DND-41 (cell line): ENCODE measurements at regions not wholly inside any gene's neighbourhood (a gene's known extent, or its start where the extent isn't known, plus 50 kb on each side); places are given as distances from the start of the nearest gene placed in this dataset.

ENCODE experiments used
- ATAC-seq: fragments of 200-7000 bp; cut with Tn5 transposase; 3 replicates; pipeline ENCODE4 v1.9.1; 2021; ENCODE audit warnings: low read depth; ENCODE audit not compliant: insufficient read depth
- DNase-seq: peaks from one replicate; pipeline ENCODE4 v3.0.0-alpha.2; 2020
- H2AFZ ChIP-seq: 2 replicates; pipeline ENCODE4 v1.6.0; 2012; ENCODE audit warnings: low read depth, low read length
- H3K27ac ChIP-seq: 2 replicates; pipeline ENCODE4 v1.5.1; 2012; ENCODE audit warnings: low read length, inconsistent platforms
- H3K27me3 ChIP-seq: fragments of 200-600 bp; sonication (generic); 2 replicates; pipeline ENCODE4 v1.6.0; 2012; ENCODE audit warnings: low read length, mild to moderate bottlenecking, inconsistent platforms; ENCODE audit not compliant: insufficient read depth, poor library complexity
- H3K36me3 ChIP-seq: 2 replicates; pipeline ENCODE4 v1.5.1; 2012; ENCODE audit warnings: low read length, inconsistent platforms; ENCODE audit not compliant: insufficient read depth
- H3K4me1 ChIP-seq: 2 replicates; pipeline ENCODE4 v1.5.1; 2012; ENCODE audit warnings: mild to moderate bottlenecking, low read length; ENCODE audit not compliant: insufficient read depth
- H3K4me2 ChIP-seq: 2 replicates; pipeline ENCODE4 v1.6.0; 2012; ENCODE audit warnings: mild to moderate bottlenecking, moderate library complexity, low read length, inconsistent platforms; ENCODE audit not compliant: insufficient read depth
- H3K4me3 ChIP-seq, 2 experiments: fragments of 200-600 bp in 1 of 2; shearing (Covaris generic) in 1 of 2; 2 replicates each; pipeline ENCODE4 v1.5.1; 2012 to 2016; ENCODE audit warnings: inconsistent platforms in 2 of 2, low read length in 2 of 2, mild to moderate bottlenecking in 2 of 2, low read depth in 1 of 2, moderate library complexity in 1 of 2
- H3K79me2 ChIP-seq: 2 replicates; pipeline ENCODE4 v1.6.0; 2012; ENCODE audit warnings: low read length, inconsistent platforms; ENCODE audit not compliant: insufficient read depth
- H3K9ac ChIP-seq: 2 replicates; pipeline ENCODE4 v1.6.0; 2012; ENCODE audit warnings: low read depth, mild to moderate bottlenecking, inconsistent platforms, low read length, moderate library complexity
- H3K9me3 ChIP-seq: 2 replicates; pipeline ENCODE4 v1.5.1; 2012; ENCODE audit warnings: low read length, moderate library complexity, mild to moderate bottlenecking, inconsistent platforms; ENCODE audit not compliant: insufficient read depth, severe bottlenecking
- H4K20me1 ChIP-seq: 2 replicates; pipeline ENCODE4 v1.6.0; 2012; ENCODE audit warnings: low read length; ENCODE audit not compliant: insufficient read depth
- EZH2 ChIP-seq: IDR thresholded peaks from 3 replicates; pipeline ENCODE4 v1.6.1; 2012; ENCODE audit warnings: borderline replicate concordance, low read depth, mild to moderate bottlenecking, moderate library complexity, low read length, inconsistent platforms; ENCODE audit not compliant: severe bottlenecking
- TF ChIP-seq, protein P1 (sequence below): IDR thresholded peaks from 2 replicates; pipeline ENCODE4 v1.5.1; 2012; ENCODE audit warnings: borderline replicate concordance, low read length, moderate library complexity, mild to moderate bottlenecking; ENCODE audit not compliant: poor library complexity, severe bottlenecking; ENCODE audit errors: extremely low read depth

DNA sequence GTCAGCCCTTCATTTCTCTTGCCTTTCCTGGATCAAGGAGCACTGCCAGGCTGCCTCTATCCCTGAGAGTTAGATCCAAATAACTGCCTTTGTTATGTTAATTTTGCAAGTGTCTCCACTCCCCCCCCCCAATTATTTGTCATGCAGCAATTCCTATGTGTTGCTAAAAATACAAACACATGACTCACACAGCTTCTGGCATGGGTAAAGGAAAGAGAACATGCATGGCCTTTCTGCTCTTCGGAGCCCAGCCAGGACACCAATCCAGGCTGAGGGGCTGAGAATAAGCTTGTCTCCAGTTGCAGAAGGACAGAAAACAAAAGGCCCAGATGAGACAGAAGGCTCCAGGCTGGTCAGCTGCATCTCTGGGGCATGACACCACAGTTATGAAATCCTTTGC is 148.0 kb upstream of the TNRC6C start:
- TF ChIP-seq, protein P1, sequence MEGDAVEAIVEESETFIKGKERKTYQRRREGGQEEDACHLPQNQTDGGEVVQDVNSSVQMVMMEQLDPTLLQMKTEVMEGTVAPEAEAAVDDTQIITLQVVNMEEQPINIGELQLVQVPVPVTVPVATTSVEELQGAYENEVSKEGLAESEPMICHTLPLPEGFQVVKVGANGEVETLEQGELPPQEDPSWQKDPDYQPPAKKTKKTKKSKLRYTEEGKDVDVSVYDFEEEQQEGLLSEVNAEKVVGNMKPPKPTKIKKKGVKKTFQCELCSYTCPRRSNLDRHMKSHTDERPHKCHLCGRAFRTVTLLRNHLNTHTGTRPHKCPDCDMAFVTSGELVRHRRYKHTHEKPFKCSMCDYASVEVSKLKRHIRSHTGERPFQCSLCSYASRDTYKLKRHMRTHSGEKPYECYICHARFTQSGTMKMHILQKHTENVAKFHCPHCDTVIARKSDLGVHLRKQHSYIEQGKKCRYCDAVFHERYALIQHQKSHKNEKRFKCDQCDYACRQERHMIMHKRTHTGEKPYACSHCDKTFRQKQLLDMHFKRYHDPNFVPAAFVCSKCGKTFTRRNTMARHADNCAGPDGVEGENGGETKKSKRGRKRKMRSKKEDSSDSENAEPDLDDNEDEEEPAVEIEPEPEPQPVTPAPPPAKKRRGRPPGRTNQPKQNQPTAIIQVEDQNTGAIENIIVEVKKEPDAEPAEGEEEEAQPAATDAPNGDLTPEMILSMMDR = no peak
- no peak for TF ChIP-seq EZH2
- Histone ChIP-seq H3K4me3 (no peak overlapping the region), H3K36me3 (no peaks in the 10 kb centered on the region), H3K9ac (no peak overlapping the region), H3K9me3 (no peaks in the 10 kb centered on the region), H2AFZ (no peak overlapping the region), H3K27ac (no peak overlapping the region), H3K27me3 (no peaks in the 10 kb centered on the region), H4K20me1 (no peaks in the 10 kb centered on the region), H3K79me2 (no peaks in the 10 kb centered on the region), H3K4me2 (no peak overlapping the region), H3K4me1 (no peaks in the 10 kb centered on the region)
- no peak for DNase-seq
- ATAC-seq = no peak

DNA sequence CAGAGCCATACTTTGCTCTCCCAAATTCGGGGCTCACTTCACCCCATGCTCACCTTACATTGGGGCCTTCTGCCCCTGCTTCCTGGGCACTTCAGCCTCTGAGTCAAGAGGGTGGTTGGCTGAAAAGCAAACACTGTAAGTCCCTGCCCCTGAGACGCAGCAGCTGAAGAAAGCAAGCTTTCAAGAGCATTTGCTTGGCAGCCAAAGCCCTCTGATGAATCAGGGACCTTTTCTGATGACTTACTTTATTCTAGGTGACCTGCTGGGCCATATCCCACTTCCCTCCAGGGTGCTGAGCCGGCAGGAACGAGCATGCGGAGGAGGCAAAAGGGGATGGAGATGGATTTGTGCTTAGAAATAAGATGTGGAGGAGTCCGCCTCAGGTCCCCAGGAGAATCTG is 147.0 kb upstream of the TNRC6C start:
- ATAC-seq = no peak

DNA sequence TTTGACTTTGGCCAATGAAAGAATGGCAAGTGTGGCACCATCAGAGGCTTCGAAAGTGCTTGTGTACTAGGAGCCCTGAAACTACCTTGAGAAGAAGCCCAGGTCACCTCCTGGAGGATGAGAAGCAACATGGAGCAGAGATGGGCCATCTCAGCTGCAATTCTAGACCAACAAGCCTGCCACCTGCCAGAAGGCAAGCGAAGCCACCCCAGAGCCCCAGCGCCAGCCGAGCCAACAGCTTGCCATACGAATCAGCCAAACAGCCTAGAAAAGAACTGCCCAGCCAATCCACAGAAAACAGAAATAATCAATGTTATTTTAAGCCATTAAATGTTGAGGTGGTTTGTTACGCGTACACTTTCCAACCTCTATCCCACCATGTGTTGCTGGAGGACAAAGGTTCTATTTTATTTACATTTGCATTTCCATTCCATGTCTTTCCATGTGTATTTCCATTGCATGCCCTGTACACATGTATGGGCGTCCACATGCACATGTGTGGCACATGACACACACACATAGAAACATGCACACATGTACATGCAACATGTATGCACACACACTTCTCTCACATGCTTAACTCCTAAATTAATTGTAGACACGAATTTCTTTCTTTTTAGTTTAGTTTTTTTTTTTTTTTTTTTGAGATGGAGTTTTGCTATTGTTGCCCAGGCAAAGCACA is 144.3 kb upstream of the TNRC6C start:
- Histone ChIP-seq H3K27ac (no peak overlapping the region), H3K4me3 (no peak overlapping the region), H3K79me2 (no peaks in the 10 kb centered on the region), H3K9me3 (no peaks in the 10 kb centered on the region), H3K4me1 (no peaks in the 10 kb centered on the region), H3K4me2 (no peak overlapping the region), H2AFZ (no peak overlapping the region), H3K36me3 (no peaks in the 10 kb centered on the region), H3K27me3 (no peaks in the 10 kb centered on the region), H4K20me1 (no peaks in the 10 kb centered on the region), H3K9ac (no peak overlapping the region)
- TF ChIP-seq EZH2 = no peak
- TF ChIP-seq, protein P1 = no peak
- ATAC-seq (no peak), DNase-seq (no peak)

More for the DNA sequence above, 147.0 kb upstream of the TNRC6C start:
- H3K9ac ChIP-seq = no peak overlapping the region
- no peak overlapping the region for H3K4me3 ChIP-seq
- H3K9me3 ChIP-seq = no peaks in the 10 kb centered on the region
- no peaks in the 10 kb centered on the region for H3K36me3 ChIP-seq
- no peaks in the 10 kb centered on the region for H3K4me1 ChIP-seq
- H3K79me2 ChIP-seq = no peaks in the 10 kb centered on the region
- H3K27ac ChIP-seq = no peak overlapping the region
- DNase-seq = no peak
- no peak overlapping the region for H2AFZ ChIP-seq
- H3K4me2 ChIP-seq = no peak overlapping the region
- TF ChIP-seq, protein P1 = no peak
- no peak for TF ChIP-seq EZH2
- H4K20me1 ChIP-seq = no peaks in the 10 kb centered on the region
- H3K27me3 ChIP-seq = no peaks in the 10 kb centered on the region
